ENCODE measurements at regions not wholly inside any gene's neighbourhood (a gene's known extent, or its start where the extent isn't known, plus 50 kb on each side); places are given as distances from the start of the nearest gene placed in this dataset.
A peak's percentile ranks its signal among the peaks of the same experiment; 100 is the strongest.
"Not testable (repeated sequence)": the region's sequence is repeated elsewhere in the genome, so short reads cannot be mapped to it uniquely, and the experiment has no call there.

GRCh38 chr5:110965773-110966581, 105.5 kb upstream of the TSLP start:
- DNase-seq (ENCODE audit: low read depth): peak; percentile 86

GRCh38 chr5:110968246-110969005, 103.1 kb upstream of the TSLP start:
- no peak for DNase-seq (ENCODE audit: low read depth)
- no peak for TF ChIP-seq CTCF (conservative IDR thresholded peaks at IDR 0.05; ENCODE audit: low read depth, low read length)
- no peak overlapping the region for H3K4me3 ChIP-seq (ENCODE audit: low read length)

More at GRCh38 chr5:110965773-110966581, 105.5 kb upstream of the TSLP start:
- TF ChIP-seq CTCF (conservative IDR thresholded peaks at IDR 0.05; ENCODE audit: low read depth, low read length): no peak
- no peak overlapping the region for H3K4me3 ChIP-seq (ENCODE audit: low read length)

GRCh38 chr5:110969502-110969901, 102.0 kb upstream of the TSLP start:
- TF ChIP-seq CTCF (conservative IDR thresholded peaks at IDR 0.05; ENCODE audit: low read depth, low read length): no peak
- DNase-seq (ENCODE audit: low read depth): no peak
- H3K4me3 ChIP-seq (ENCODE audit: low read length): no peak overlapping the region

GRCh38 chr5:110973510-110973909, 98.0 kb upstream of the TSLP start:
- H3K4me3 ChIP-seq (ENCODE audit: low read length): no peak overlapping the region
- TF ChIP-seq CTCF (conservative IDR thresholded peaks at IDR 0.05; ENCODE audit: low read depth, low read length): no peak
- no peak for DNase-seq (ENCODE audit: low read depth)

- no peak overlapping the region for H3K4me3 ChIP-seq (ENCODE audit: low read length)
- DNase-seq (ENCODE audit: low read depth): no peak
- TF ChIP-seq CTCF (conservative IDR thresholded peaks at IDR 0.05; ENCODE audit: low read depth, low read length): no peak
Measured at GRCh38 chr5:110977915-110978314, 93.6 kb upstream of the TSLP start.

- DNase-seq (ENCODE audit: low read depth); H3K4me3 ChIP-seq (ENCODE audit: low read length): not testable (repeated sequence)
Measured at GRCh38 chr5:110985882-110986281, 85.6 kb upstream of the TSLP start.

- not testable (repeated sequence) for H3K4me3 ChIP-seq (ENCODE audit: low read length)
Measured at GRCh38 chr5:110987573-110987972, 83.9 kb upstream of the TSLP start.

GRCh38 chr5:110996742-110997141, 74.8 kb upstream of the TSLP start:
- TF ChIP-seq CTCF (conservative IDR thresholded peaks at IDR 0.05; ENCODE audit: low read depth, low read length): no peak
- no peak overlapping the region for H3K4me3 ChIP-seq (ENCODE audit: low read length)
- no peak for DNase-seq (ENCODE audit: low read depth)

More at GRCh38 chr5:110987573-110987972, 83.9 kb upstream of the TSLP start:
- DNase-seq (ENCODE audit: low read depth): not testable (repeated sequence)

Measured in retinal pigment epithelial cell (primary cell).